Esophagus squamous epithelium (tissue), 4 donors: ENCODE measurements at regions not wholly inside any gene's neighbourhood (a gene's known extent, or its start where the extent isn't known, plus 50 kb on each side); places are given as distances from the start of the nearest gene placed in this dataset.

ENCODE experiments used
- POLR2A ChIP-seq, 4 donors: fragments of 450-650 bp; IDR thresholded peaks; one replicate each; pipeline ENCODE4 v1.6.1; 2017; ENCODE audit warnings: antibody characterized with exemption in 4 of 4, mild to moderate bottlenecking in 4 of 4, moderate library complexity in 3 of 4
- TF ChIP-seq, protein P1 (sequence below), 6 experiments: fragments of 450-650 bp in 4 of 6; fragments of 200-600 bp in 2 of 6; sonication (generic) in 2 of 6; IDR thresholded peaks; one replicate each; pipeline ENCODE4 v1.5.1; 2016 to 2019; ENCODE audit warnings: antibody characterized with exemption in 6 of 6, mild to moderate bottlenecking in 4 of 6, moderate library complexity in 4 of 6

DNA sequence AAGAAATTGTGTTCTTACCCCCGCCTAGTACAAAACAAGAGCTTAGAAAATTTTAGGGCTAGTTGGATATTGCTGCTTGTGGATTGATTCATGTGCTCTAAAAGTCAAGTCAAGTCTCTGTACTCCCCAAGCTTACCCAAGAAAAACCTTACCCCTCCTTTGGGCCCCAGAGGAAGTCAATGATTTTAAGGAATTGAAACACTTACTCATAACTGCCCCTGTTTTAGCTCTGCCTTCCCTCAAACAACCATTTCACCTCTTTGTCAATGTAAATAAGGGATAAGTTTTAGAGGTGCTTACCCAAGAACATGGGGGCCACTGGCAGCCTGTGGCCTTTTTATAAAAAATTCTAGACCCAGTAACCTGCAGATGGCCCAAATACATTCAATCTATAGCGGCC, 136.6 kb upstream of the RMP24 start:
- TF ChIP-seq, protein P1, sequence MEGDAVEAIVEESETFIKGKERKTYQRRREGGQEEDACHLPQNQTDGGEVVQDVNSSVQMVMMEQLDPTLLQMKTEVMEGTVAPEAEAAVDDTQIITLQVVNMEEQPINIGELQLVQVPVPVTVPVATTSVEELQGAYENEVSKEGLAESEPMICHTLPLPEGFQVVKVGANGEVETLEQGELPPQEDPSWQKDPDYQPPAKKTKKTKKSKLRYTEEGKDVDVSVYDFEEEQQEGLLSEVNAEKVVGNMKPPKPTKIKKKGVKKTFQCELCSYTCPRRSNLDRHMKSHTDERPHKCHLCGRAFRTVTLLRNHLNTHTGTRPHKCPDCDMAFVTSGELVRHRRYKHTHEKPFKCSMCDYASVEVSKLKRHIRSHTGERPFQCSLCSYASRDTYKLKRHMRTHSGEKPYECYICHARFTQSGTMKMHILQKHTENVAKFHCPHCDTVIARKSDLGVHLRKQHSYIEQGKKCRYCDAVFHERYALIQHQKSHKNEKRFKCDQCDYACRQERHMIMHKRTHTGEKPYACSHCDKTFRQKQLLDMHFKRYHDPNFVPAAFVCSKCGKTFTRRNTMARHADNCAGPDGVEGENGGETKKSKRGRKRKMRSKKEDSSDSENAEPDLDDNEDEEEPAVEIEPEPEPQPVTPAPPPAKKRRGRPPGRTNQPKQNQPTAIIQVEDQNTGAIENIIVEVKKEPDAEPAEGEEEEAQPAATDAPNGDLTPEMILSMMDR (IDR thresholded peaks at IDR 0.05) = no peak
- TF ChIP-seq POLR2A (IDR thresholded peaks at IDR 0.05) = no peak
